ENCODE measurements at regions not wholly inside any gene's neighbourhood (a gene's known extent, or its start where the extent isn't known, plus 50 kb on each side); places are given as distances from the start of the nearest gene placed in this dataset.

GRCh38 chr5:51646482-51646881, 263.2 kb downstream of the ISL1 start:
- H3K27me3 Mint-ChIP-seq: no peaks in the 10 kb centered on the region
- H3K27ac Mint-ChIP-seq: no peak overlapping the region
- peaks cover 14% of the 10 kb centered on the region for H3K4me1 Mint-ChIP-seq (ENCODE audit: low read depth)
- no peaks in the 10 kb centered on the region for H3K36me3 Mint-ChIP-seq (ENCODE audit: insufficient read depth)
- H3K4me3 Mint-ChIP-seq (ENCODE audit: low read depth): no peak overlapping the region
- H3K9me3 Mint-ChIP-seq (ENCODE audit: low read depth): no peaks in the 10 kb centered on the region
- no peak for DNase-seq (ENCODE audit: low spot score, unreplicated experiment)
- no peak for TF ChIP-seq CTCF (IDR thresholded peaks at IDR 0.05; ENCODE audit: unreplicated experiment)

GRCh38 chr5:51650824-51651223, 267.6 kb downstream of the ISL1 start:
- Mint-ChIP-seq H3K9me3 (ENCODE audit: low read depth) (no peaks in the 10 kb centered on the region), H3K27ac (no peak overlapping the region), H3K27me3 (no peaks in the 10 kb centered on the region), H3K36me3 (ENCODE audit: insufficient read depth) (no peaks in the 10 kb centered on the region), H3K4me3 (ENCODE audit: low read depth) (no peak overlapping the region), H3K4me1 (ENCODE audit: low read depth) (peaks cover 22% of the 10 kb centered on the region)
- no peak for DNase-seq (ENCODE audit: low spot score, unreplicated experiment)
- no peak for TF ChIP-seq CTCF (IDR thresholded peaks at IDR 0.05; ENCODE audit: unreplicated experiment)

- no peak for TF ChIP-seq CTCF (IDR thresholded peaks at IDR 0.05; ENCODE audit: unreplicated experiment)
- Mint-ChIP-seq H3K4me1 (ENCODE audit: low read depth) (peaks cover 22% of the 10 kb centered on the region), H3K27me3 (no peaks in the 10 kb centered on the region), H3K36me3 (ENCODE audit: insufficient read depth) (no peaks in the 10 kb centered on the region), H3K4me3 (ENCODE audit: low read depth) (no peak overlapping the region), H3K27ac (no peak overlapping the region), H3K9me3 (ENCODE audit: low read depth) (no peaks in the 10 kb centered on the region)
- DNase-seq (ENCODE audit: low spot score, unreplicated experiment): no peak
Measured at GRCh38 chr5:51651476-51651875, 268.2 kb downstream of the ISL1 start.

- H3K4me1 Mint-ChIP-seq (ENCODE audit: low read depth): peaks cover 22% of the 10 kb centered on the region
- H3K27ac Mint-ChIP-seq: no peak overlapping the region
- H3K36me3 Mint-ChIP-seq (ENCODE audit: insufficient read depth): no peaks in the 10 kb centered on the region
- H3K9me3 Mint-ChIP-seq (ENCODE audit: low read depth): no peaks in the 10 kb centered on the region
- DNase-seq (ENCODE audit: low spot score, unreplicated experiment): no peak
- TF ChIP-seq CTCF (IDR thresholded peaks at IDR 0.05; ENCODE audit: unreplicated experiment): no peak
- no peaks in the 10 kb centered on the region for H3K27me3 Mint-ChIP-seq
- no peak overlapping the region for H3K4me3 Mint-ChIP-seq (ENCODE audit: low read depth)
Measured at GRCh38 chr5:51651889-51652288, 268.6 kb downstream of the ISL1 start.

- DNase-seq (ENCODE audit: low spot score, unreplicated experiment): no peak
- H3K4me3 Mint-ChIP-seq (ENCODE audit: low read depth): no peak overlapping the region
- H3K9me3 Mint-ChIP-seq (ENCODE audit: low read depth): no peaks in the 10 kb centered on the region
- TF ChIP-seq CTCF (IDR thresholded peaks at IDR 0.05; ENCODE audit: unreplicated experiment): no peak
- H3K27ac Mint-ChIP-seq: no peak overlapping the region
- H3K27me3 Mint-ChIP-seq: no peaks in the 10 kb centered on the region
- no peaks in the 10 kb centered on the region for H3K36me3 Mint-ChIP-seq (ENCODE audit: insufficient read depth)
- H3K4me1 Mint-ChIP-seq (ENCODE audit: low read depth): peaks cover 22% of the 10 kb centered on the region
Measured at GRCh38 chr5:51652980-51653379, 269.7 kb downstream of the ISL1 start.

Data from progenitor cell of endocrine pancreas (in vitro differentiated cells).